Epithelial cell of esophagus (primary cell): ENCODE measurements at regions not wholly inside any gene's neighbourhood (a gene's known extent, or its start where the extent isn't known, plus 50 kb on each side); places are given as distances from the start of the nearest gene placed in this dataset.

Source experiments
- DNase-seq: peaks from one replicate; pipeline ENCODE4 v3.0.0; 2010; ENCODE audit warnings: low read depth
- H3K4me3 ChIP-seq: 2 replicates; pipeline ENCODE4 v1.5.1; 2011; ENCODE audit warnings: mild to moderate bottlenecking, low read length, control low read depth
- CTCF ChIP-seq: IDR thresholded peaks from 2 replicates; pipeline ENCODE4 v1.5.1; 2011; ENCODE audit warnings: low read depth, mild to moderate bottlenecking, low read length, control low read depth, inconsistent platforms; ENCODE audit not compliant: insufficient read depth; ENCODE audit errors: missing control alignments

DNA sequence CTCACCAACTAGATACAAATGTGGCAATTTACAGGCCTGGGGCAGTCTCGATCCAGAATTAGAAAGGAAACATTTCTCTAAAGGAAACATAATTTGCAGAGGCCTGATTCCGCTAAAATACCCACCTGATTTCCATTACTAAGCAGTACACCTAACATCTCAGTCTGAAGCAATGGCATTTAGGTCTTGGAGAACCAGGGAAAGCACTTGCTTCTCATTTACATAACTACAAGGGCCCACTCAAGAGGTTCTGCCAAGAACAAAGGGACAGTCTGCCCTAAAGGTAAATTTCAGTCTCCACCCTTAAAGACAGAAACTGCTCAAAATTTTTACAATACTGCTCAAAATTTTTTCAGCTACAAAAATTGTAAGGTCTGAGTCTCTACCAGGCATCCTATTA, 123.7 kb upstream of the GJB5 start:
- no peak for TF ChIP-seq CTCF
- DNase-seq = no peak

DNA sequence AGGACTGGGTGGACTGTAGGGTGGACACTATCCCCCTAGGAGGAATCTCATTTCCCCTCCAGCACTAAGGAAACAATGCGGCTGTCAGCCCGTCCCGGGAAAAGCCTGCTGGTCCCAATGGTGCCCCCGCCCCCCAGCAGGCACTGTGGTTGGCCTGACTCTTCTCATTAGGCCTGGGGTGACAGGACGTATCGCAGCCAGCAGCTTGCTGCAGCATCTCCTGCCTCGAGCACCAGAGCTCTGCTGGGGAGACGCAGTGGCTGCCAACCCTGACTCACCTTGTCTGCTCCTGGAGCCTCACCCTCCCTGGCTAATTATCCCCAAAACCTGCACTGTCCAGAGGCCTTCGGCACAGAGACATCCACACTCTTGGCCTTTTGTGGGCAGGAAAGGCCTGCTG, 115.1 kb upstream of the GJB5 start:
- peak; percentile 8 for DNase-seq
- H3K4me3 ChIP-seq = no peak overlapping the region
- no peak for TF ChIP-seq CTCF

More for the DNA sequence above, 123.7 kb upstream of the GJB5 start:
- H3K4me3 ChIP-seq = no peak overlapping the region

DNA sequence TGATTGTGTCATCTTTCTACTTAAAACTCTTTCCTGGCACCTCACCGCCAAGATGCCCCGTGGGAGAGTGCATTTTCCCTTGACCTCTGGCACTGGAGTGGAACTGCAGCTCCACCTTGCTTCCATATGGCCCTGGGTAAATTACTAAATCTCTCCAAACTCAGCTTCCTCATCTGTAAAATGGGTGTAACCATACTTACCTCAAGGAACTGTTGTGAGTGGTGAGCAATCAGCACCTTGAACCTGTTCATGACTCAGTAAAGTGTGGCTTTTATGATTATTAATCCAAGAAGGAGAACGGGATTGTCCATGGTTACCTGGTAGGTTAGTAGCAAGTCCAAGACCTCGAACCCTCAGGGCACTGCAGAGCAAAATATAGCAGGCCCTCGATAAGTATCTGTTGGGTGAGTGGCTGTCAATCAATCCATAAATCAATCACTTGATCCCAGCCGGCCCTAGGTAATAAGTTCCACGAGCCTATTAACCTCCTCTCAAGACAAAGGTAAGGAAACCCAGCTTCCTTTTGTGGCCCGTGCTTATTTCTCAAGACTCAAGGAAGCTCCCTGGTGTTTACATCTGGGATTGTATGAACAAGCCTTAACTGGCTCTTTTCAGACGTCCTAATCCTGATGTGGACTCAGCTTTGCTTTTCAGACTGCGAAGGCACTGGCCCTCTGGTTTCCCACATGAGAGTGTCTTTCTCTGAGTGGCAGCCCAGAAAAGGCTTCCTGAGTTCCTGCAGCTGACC, 114.0 kb upstream of the GJB5 start:
- DNase-seq = peak; percentile 30
- no peak overlapping the region for H3K4me3 ChIP-seq
- no peak for TF ChIP-seq CTCF

DNA sequence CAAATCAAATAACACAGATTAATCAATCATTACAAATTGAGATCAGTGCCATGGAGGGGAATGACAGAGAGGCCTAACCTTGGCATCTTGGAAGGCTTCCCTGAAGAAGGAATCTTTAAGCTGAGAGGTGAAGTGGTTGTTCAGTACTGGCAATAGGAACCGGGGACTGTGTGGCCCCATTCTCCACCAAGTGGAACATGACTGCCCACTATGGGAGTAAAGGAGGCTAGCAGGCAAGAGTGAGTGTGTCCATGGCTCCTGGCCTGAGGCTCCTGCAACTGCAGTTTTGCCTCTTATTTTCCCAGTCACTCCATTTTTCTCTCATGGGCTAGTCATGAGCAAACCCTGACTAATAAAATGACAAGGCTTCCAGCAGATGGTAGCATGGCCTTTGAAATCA, 112.2 kb upstream of the GJB5 start:
- no peak overlapping the region for H3K4me3 ChIP-seq
- no peak for TF ChIP-seq CTCF
- peak; percentile 2 for DNase-seq

DNA sequence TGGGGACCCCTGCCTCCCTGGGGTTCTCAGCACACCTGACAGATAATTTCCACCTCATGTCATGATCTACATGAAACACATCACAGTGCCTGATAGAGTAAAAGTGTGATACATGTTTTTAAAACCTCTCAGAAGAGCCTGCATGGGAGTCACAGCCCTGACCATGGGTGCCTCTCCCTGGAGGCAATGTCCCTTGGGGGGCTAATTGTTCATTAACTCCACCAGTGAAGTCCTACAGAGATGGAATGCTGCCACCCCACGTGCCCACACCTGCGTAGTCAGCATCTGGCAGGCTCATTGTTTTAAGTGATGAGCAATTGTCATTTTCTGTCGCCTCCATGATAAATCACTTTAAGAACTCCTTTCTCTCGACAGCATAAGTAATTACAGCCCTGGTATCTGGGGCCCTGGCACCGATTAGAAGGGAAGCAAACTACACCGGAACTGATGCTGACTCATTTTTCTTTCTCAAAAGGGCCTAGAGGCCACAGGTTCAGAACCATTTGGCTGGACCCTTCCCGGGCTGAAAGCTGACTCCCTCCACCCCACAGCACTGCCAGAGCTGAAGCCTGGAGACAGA, 109.6 kb upstream of the GJB5 start:
- H3K4me3 ChIP-seq = no peak overlapping the region
- DNase-seq = no peak
- TF ChIP-seq CTCF = no peak

DNA sequence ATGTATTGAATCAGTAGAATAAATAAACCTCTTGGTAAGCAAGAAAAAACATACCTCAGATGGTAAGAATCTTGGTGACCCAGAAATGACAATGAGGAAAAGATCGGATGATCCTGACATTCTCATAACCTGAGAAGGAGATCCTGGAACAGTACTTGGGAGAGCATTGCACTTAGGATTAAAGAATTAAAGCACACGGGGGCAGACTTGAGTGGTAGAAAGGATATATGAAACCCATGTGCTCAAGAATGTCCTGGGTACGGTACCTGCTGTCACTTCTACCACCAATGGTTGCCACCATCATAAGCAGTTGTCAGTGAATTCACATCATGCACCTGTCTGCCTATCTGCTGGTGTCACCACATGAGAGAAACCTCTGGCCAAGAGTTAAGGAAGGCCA, 108.9 kb upstream of the GJB5 start:
- no peak overlapping the region for H3K4me3 ChIP-seq
- no peak for TF ChIP-seq CTCF
- DNase-seq = no peak

- no peak for DNase-seq
- no peak overlapping the region for H3K4me3 ChIP-seq
- no peak for TF ChIP-seq CTCF
These were observed 106.3 kb upstream of the GJB5 start for GRCh38 chr1:34648501-34648900.
